ENCODE measurements at regions not wholly inside any gene's neighbourhood (a gene's known extent, or its start where the extent isn't known, plus 50 kb on each side); places are given as distances from the start of the nearest gene placed in this dataset.
"Not testable (repeated sequence)": the region's sequence is repeated elsewhere in the genome, so short reads cannot be mapped to it uniquely, and the experiment has no call there.

DNA sequence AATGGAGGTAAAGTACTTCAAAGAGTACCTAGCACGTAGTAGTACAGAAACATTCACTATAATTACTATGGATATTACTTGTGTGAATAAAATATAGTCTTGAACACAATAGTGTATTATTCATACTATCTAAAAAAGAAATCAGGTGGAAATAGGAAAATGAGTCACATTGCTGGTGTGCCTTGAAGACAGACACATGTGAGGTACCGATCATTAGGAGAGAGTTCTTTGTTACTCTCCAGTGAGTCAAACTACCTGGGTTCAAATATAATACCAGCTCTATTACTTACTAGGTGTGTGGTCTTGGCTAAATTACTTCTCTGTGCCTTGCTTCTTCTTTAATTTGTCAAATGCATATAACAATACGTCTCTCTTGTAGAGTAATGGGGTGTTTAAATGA lies 50.8 kb upstream of the BEND6 start:
- DNase-seq (ENCODE audit: low read depth in 2 of 2): no peak

DNA sequence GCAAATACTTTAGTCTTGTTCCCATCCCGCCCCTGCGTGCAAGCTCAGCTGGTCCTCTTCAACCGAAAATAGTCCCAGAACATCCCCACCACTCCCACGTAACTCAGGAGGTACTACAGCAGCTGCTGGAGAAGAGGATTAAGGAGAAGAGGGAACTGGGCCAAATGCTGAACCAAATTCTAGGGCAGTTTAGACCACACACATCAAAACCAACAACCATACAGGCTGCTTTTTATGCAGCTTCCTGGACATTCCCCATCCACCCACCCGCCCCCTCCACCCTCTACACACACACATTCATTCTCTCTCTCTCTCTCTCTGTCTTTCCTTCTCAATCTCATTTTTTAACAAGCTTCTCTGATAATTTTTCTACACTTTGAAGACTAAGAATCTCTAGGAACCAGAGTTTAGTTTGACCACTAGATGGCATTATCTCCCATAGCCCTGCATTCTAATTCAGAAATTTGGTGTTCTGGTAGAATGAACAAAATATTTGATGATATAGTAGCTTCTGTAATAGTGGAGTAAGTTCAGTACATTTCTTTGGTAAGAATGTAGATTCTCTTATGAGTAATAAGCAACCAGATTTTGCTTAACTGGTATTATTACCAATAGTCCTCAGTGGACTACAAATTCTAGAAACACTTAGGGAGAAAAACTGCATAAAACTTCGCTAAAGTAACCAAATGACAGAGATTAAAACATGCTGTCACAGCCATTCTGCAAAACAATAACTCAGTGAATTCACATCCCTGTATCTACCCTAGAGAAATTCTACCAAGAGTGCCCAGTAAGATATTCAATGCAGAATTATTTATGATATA lies 52.1 kb upstream of the BEND6 start:
- DNase-seq (ENCODE audit: low read depth in 2 of 2): no peak

DNA sequence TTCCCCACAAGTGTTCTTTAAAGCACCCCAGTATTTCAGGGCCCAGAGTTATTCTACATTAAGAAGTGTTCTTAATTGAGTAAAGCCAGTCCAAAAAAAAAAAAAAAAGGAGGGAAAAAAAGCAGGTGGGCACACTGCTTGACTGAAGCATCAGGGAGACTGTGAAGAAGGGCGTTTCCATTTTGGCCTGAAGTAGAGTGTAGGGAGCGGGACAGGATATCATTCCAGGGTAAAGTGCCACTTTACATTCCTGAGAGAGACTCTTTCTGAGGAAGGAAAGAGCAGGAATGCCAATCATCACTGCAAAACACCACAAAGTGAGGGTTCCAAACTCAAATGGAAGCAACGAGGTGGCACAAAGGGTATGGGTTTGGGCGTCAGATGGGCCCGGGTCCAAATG lies 54.1 kb upstream of the BEND6 start:
- DNase-seq (ENCODE audit: low read depth in 2 of 2): no peak

DNA sequence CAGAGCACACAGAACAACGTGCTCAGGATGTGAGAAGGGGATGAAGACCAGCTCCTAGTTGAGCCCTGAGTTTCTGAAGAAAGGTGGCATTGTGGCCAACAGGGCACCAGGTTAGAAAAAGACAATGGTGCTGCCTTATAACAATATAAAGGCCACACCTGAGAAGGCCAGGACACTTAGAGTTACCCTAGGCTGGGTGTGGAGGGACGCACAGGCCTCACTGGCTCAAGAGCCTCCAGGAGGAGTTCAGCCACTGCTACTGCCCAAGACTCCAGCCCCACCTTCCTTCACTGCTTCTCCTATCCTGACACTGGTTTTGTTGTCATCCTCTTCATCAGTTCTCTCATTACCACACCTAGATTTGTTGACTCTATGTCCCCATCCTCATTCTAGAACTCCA lies 55.2 kb upstream of the BEND6 start:
- DNase-seq (ENCODE audit: low read depth in 2 of 2): no peak

DNA sequence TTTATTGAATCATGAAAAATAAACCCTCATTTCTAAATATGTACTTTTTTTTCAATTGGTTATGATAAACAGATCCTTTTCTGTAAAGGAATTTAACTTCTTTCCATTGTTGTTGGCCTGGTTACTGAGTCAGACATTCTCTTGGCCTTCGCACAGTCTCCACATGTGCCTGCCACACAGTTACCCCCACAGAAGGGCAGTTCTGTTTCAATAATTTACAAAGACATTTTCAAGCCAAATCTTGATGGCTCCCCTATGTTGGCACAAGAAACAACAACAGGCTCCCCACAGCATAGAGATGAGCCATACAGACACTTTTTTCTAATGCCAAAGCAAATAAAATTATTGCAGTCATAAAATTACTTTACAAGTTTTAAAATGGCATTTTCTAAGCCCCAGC lies 55.6 kb upstream of the BEND6 start:
- DNase-seq (ENCODE audit: low read depth in 2 of 2): no peak

DNA sequence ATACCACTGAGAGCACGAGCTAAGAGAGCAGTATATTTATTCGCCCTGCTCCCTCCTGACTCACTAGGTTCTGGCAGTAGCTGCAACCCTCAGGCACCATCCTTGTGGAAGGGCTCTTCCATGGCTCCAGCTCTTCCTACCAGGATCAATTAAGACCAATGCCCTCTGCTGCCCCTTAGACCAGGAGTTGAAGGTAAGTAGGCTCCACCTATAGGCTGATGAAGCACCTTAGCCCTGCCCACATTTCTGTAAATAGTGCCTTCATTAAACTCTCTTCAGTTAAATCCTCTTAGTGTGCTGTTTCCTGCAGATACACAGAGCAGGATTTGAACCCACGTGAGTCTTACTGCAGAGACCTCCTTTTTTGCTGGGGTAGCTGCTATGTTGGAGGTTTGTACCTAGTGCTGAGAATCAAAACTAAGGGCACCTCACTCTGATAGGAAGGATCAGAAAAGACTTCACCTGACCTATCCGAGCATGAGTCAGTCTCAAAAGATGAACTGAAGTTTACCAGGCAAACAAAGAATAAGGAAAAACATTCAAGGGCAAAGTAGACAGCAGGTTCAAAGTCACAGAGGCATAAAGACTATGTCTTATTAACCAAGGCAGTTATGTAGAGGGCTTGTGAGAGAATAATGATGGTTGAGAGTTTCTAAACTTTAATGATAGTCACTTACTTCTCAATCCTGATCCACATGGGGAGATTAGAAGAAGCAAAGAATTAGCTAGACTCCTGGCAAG lies 56.9 kb upstream of the BEND6 start:
- no peak for DNase-seq (ENCODE audit: low read depth in 2 of 2)

DNA sequence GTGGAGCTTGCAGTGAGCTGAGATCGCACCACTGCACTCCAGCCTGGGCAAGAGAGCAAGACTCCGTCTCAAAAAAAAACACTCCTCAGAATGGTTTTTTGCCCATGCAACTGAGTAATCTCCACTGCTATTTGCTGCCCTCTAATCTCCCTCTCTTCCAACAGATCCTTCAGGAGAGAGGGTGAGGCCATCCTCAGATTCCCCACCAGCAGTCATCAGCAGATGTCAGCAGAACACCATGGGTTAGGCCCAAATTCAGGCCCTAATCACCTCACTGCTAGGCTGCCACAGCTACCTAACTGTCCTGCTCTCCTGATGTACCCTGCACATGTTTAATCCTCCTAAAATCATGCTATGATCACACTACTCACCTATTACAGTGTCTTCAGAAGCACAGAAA lies 63.2 kb upstream of the BEND6 start:
- no peak for DNase-seq (ENCODE audit: low read depth in 2 of 2)

DNA sequence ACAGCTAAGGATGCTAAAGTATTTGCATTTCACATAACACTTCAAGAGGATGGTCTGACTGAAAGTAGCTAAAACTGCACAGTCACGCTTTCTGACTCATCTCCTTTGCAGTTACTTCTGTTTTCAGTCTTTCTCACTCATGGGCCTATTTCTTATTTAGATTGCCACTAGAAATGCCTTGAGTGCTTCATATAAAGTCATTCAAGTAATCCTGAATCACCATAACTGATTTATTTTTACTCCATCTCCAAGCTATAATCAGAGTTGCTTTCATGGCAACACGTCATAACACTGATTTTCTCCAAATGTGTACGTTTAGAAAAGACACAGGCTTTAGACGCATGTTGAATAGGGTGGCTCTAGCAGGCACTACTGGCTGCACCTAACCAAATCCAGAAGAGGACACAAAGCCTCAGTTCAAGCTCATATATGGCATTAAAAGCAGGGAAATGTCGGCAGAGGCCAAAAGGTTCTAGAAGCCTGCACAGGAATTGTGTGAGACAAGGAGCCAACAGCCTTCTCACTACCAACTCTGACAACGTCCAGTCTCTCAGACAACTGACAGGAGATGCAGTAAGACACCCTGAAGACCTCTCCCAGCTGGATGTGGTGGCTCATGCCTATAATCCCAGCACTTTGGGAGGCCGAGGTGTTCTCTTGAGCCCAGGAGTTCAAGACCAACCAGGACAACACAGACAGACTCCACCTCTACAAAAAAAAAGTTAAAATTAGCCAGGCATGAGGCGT lies 64.1 kb upstream of the BEND6 start:
- DNase-seq (ENCODE audit: low read depth in 2 of 2): no peak

DNA sequence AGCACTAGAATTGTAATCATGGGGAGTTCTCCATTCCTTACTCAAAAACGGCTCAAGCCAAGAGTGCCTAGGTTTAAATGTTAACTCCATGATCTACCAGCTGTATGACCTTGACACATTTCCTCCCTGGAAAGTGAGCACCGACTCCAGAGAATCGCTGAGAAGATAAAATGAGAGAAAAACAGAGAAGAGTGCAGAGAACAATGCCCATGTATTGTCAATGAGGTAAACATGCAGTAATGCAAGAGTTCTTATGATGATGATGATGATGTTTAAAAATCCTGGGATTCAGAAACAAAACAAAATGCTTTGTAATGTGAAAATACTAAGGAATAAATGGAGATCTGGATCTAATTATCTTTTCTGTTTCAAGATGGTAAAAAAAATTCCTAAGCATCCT lies 64.8 kb upstream of the BEND6 start:
- DNase-seq (ENCODE audit: low read depth in 2 of 2): no peak

DNA sequence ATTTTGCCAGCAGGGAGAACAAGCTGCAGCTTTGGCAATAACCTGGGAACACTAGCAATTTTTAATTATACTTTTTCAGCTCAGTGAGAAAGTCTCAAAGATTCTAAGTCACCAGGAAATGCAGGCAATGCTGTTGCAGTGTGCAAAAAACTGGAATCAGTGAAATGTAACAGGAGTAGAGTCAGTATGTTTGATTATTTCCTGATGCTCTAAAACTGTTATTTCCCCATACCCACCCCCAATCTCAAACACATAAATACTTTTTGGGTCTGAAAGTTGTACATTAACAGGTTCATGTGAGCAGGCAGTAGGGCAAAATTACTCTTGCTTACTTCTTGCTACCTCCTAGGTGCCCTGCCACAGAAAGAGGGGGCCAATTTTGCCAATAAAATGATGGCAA lies 65.4 kb upstream of the BEND6 start:
- no peak for DNase-seq (ENCODE audit: low read depth in 2 of 2)

DNA sequence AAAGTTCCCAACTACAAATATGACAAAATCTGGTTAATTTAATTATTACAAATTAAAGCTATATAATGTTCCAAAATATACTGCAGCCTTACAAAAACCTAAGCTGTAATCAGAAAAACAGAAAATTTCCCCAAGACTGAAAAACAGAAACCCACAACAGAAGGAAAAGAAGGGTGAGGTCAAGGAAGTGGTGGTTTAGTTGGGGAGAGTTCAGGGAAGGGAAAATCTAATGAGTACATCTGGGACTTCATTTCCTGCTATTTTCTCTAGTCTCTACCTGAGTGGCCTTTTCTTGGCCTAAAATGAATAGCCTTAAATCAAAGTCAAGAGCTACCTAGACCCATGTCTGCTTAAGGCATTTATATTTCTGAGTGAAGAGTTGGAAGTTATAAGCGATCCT lies 66.2 kb upstream of the BEND6 start:
- no peak for DNase-seq (ENCODE audit: low read depth in 2 of 2)

DNA sequence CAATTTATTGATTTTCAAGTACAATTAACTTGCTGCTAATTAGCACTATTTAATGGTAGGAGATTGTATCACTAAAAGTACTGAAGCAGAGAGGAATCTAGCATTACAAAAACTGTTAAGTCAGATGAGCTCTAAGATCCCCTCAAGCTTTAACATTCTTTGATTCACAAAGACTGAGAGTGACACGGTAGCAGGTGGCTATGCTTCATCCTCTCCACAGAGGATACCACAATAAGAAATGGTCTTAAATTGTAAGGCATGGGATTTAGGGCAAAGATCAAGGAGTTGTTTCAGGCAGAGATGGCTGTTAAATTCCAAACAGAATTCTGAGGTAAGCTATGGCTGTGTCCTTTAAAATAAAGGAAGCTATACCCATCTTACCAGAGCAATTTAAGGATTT lies 67.8 kb upstream of the BEND6 start:
- DNase-seq (ENCODE audit: low read depth in 2 of 2): no peak

DNA sequence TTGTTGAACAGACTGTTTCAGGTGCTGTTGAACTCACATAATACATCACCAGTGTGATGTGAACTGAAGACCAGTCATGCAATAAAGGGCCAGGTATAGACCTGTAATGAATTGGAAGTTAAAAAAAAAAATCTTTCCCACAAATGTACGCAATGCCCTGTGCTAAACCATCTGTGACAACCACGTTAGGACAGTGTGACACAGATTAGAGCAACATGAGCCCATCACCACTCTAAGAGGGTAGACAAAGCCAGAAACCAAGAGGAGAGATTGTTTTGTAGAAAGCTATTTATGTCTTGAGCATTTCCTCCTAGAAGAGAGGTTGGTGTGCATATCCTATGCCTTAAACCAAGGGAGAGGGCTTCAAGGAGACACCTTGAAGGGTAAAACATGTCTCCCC lies 77.0 kb upstream of the BEND6 start:
- no peak for DNase-seq (ENCODE audit: low read depth in 2 of 2)

DNA sequence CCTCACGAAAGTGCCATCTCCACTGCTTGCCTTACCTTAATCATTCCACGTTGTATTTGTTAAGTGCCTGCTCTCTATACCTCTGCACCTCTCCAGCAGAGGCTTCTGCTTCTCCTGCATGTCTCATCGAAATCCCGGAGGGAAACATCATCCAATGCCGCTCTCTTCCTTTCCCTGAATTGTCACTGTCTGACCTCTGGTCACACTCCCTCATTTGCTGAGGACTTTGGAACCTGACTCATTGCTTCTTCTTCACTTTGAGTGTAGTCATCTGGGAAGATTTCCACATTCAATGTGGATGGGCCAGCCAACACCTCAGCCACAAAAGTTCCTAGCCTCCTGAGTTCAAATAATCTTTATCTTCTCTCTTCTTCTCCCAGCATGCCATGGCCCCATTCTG lies 78.9 kb upstream of the BEND6 start:
- DNase-seq (ENCODE audit: low read depth in 2 of 2): no peak

DNA sequence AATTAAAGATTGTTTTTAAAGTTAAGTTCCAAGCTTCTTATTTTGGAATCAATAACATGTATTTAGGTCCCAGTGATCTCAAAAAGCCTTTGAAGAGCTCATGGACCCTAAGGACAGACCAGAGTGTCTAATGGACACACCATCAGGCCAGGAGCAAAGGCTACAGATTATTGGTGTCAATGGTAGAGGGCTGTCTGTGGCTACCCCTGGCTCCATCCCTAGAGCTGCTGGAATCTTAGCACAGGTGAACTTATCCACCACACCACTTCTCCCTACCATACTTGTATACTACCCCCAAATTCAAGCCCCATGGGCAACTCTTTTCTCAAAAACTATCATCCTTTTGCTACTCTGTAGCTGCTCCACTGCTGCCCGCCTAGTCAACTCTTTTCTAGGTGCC lies 79.4 kb upstream of the BEND6 start:
- no peak for DNase-seq (ENCODE audit: low read depth in 2 of 2)

DNA sequence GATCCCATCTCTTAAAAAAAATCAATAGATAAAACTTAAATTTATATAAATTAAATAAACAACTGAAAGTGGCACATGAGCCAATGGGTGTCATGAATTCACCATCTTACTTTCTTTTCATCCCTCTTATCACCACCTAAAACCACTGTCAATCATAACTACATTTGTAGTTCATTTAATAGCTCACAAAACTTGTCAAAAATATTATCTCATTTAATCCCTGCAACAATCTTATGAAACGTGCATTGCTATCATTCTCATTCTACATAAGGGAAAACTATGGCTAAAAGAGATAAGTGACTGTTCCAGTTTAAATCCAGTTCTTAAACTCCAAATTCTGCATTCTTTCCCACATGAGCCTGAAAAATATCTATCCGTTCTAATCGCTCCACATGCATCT lies 80.6 kb upstream of the BEND6 start:
- DNase-seq (ENCODE audit: low read depth in 2 of 2): no peak

DNA sequence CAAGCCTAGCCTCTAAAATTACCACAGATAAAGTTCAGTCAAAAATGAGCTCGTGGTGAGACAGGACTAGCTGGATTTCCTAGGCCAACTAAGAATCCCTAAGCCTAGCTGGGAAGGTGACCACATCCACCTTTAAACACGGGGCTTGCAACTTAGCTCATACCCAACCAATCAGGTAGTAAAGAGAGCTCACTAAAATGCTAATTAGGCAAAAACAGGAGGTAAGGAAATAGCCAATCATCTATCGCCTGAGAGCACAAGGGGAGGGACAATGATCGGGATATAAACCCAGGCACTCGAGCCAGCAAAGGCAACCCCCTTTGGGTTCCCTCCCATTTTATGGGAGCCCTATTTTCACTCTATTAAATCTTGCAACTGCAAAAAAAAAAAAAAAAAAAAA lies 84.9 kb upstream of the BEND6 start:
- not testable (repeated sequence) for DNase-seq (ENCODE audit: low read depth in 2 of 2)

DNA sequence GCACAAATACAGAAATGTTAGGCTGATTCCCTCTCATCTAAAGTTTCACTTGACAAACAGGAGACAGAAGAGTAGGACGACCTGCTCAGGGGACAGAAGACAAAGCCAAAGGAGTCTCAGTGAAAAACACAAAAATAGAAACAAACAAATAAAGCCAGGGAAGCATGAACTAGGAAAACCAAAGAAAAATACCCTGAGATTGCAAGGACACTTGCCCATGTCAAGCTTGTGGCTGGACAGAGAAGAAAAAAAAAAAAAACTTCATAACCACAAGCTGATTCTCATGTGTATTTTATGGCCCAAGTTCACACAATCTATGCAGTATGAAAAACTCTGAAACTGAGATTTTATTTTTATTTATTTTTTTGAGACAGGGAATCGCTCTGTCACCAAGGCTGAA lies 85.6 kb upstream of the BEND6 start:
- DNase-seq (ENCODE audit: low read depth in 2 of 2): no peak

DNA sequence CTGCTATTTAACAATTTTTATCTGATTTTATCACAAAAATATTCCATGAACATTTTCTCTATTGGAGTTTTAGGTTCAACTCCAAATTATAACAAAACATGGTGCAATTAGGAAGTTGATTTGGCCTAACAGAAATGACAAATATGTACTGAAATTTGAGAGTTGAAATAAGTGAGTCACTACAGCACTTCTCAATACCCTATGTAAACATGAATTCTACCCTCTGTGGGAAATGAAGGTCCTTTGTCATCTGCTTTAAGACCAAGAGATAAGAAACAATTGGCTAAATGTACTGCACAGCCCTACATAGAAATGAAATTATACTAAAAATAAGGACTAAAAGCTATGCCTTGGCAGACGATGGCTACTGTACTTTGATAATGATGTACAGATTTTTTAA lies 86.2 kb upstream of the BEND6 start:
- no peak for DNase-seq (ENCODE audit: low read depth in 2 of 2)

DNA sequence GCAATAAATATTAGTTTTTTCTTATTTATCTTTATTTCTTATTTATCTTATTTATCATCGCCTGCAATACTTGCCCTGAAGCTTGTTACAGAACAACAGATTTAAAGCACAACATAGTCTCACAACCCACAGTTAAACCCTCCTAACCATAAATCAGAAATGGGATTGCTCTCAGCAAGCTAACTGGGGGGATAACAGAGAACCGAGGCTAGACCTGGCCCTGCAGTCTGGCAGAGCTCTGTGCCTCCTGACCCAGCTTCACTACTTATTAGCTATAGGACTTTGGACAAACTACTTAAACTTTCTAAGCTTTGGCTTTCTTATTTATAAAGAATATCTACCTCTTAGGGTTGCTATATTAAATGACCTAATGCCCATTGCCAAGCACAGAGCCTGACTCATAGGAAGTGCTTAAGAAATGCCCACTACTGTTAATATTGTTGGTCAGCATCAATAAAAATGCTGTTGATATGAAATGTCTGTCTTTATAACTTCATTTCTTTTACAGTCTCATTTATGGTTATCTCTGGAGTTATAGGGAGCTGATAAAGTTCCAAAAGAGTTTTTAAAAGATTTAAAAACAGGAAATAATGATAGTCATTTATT lies 87.9 kb upstream of the BEND6 start:
- no peak for DNase-seq (ENCODE audit: low read depth in 2 of 2)

DNA sequence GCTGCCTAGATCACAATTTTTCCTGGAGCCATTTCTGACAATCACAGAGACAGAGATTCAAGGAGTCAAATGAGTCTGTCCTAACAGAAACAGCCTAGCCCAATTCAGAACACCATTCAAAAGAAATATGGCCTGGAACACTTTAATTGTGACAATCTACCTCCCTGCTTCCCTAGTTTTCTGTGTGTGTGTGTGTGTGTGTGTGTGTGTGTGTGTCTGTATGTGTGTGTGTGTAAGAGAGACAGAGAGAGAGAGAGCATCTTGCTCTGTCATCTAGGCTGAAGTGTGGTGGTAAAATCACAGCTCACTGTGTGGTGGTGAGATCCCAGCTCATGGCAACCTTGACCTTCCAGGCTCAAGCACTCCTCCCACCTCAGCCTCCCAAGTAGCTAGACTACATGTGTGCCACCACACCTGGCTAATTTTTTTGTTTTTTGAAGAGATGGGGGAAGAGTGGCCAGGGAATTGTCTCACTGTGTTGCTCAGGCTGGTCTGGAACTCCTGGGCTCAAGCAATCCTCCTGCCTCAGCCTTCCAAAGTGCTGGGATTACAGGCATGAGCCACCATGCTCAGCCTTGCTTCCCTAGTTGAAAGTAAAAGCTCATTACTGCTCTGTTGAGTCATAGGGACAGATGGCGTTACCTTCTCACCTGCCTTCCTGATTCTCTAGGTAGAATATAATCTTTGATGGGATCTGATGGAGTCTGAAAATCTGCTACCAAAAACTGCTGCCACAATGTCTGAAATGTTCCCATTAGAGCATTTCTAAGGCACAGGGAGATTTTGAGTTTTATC lies 89.6 kb upstream of the BEND6 start:
- DNase-seq (ENCODE audit: low read depth in 2 of 2): no peak

DNA sequence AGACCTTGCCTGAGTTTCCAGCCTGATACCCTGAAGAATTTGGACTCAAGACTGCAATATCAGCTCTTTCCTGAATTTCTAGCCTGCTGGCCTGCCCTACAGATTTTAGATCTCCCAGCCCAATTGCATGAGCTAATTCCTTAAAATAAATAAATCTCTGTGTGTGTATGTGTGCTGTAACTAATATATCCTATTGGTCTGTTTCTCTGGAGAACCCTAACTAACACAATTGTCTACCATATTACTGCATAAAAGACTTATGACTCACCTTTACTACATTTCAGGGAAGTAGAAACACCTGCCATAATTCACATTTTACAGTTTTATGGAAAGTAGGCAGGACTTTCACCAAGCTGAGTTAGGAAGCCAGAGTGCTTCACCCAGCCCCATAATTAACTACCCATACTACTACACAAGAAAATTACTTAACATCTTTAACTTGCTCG lies 90.7 kb upstream of the BEND6 start:
- DNase-seq (ENCODE audit: low read depth in 2 of 2): no peak

Data from stimulated activated CD8-positive, alpha-beta memory T cell treated with anti-CD3 and anti-CD28 coated beads, Interleukin-15, amount 100 ng/mL, for 4 hours (primary cell).